ENCODE measurements at regions not wholly inside any gene's neighbourhood (a gene's known extent, or its start where the extent isn't known, plus 50 kb on each side); places are given as distances from the start of the nearest gene placed in this dataset.

DNA sequence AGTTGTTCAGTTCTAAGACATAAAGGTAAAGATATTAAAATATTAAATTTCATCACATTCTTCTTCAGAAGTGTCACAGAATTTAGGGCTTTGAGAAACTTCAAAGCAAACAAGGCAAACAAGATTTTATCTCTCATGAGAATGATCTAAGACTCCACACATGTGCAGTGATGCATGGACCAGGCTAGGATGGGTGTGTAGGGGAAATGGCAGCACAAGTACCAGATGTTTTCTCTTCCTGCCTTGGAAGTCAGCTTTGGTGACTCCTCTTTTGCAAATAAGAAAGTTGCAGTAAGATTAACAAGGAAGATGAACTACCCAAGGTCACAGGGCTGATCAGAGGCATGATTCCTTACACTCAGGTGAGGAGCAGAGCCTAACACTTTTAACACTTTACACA, 163.8 kb upstream of the LMNTD1 start:
- Histone ChIP-seq H3K36me3 (no peaks in the 10 kb centered on the region), H3K4me3 (no peak overlapping the region), H3K27ac (no peak overlapping the region), H3K9me3 (no peaks in the 10 kb centered on the region), H3K27me3 (replicated peaks in 1 of 7) (peaks cover 0 to 5% (median 0%) of the 10 kb centered on the region in 7 donors), H3K4me1 (no peaks in the 10 kb centered on the region)
- no peak for DNase-seq
- intact Hi-C loops (cut with DNase I; ENCODE audit: low total_unique reads), result no loop called here
- TF ChIP-seq POLR2AphosphoS5 (IDR thresholded peaks at IDR 0.05) (no peak), POLR2A (IDR thresholded peaks at IDR 0.05) (no peak)
- TF ChIP-seq, protein P1, sequence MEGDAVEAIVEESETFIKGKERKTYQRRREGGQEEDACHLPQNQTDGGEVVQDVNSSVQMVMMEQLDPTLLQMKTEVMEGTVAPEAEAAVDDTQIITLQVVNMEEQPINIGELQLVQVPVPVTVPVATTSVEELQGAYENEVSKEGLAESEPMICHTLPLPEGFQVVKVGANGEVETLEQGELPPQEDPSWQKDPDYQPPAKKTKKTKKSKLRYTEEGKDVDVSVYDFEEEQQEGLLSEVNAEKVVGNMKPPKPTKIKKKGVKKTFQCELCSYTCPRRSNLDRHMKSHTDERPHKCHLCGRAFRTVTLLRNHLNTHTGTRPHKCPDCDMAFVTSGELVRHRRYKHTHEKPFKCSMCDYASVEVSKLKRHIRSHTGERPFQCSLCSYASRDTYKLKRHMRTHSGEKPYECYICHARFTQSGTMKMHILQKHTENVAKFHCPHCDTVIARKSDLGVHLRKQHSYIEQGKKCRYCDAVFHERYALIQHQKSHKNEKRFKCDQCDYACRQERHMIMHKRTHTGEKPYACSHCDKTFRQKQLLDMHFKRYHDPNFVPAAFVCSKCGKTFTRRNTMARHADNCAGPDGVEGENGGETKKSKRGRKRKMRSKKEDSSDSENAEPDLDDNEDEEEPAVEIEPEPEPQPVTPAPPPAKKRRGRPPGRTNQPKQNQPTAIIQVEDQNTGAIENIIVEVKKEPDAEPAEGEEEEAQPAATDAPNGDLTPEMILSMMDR (IDR thresholded peaks at IDR 0.05 in 8 of 11, conservative IDR thresholded peaks at IDR 0.05 in 3 of 11), result no peak

DNA sequence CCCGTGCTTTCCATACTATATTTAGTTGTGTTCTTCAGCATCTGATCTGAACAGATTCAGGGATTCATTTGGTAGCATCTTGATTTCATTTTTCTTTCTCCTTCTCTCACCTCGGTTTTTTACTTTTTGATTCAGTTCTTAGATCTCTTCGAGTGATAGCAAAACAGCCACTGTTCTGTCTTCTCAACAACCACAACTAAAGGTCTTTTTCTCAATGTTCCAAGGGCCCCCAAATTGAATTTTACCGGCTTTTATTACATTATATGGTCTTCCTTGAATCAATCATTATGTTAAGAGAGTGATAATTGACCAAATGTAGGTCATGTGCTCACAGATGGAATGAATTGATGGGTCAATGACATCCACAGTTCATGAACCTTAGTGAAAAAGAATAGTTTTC, 164.5 kb upstream of the LMNTD1 start:
- WGBS, 5 donors, result 75 to 85% (median 82%) methylated on average over 4 of the region's 4 CpGs
- intact Hi-C loops (cut with DNase I; ENCODE audit: low total_unique reads), result no loop called here
- Histone ChIP-seq H3K9me3 (no peaks in the 10 kb centered on the region), H3K4me1 (no peaks in the 10 kb centered on the region), H3K27me3 (replicated peaks in 1 of 7) (peaks cover 0 to 5% (median 0%) of the 10 kb centered on the region in 7 donors), H3K27ac (no peak overlapping the region), H3K4me3 (no peak overlapping the region), H3K36me3 (no peaks in the 10 kb centered on the region)
- no peak for DNase-seq
- TF ChIP-seq, protein P1 (IDR thresholded peaks at IDR 0.05 in 8 of 11, conservative IDR thresholded peaks at IDR 0.05 in 3 of 11), result no peak
- TF ChIP-seq POLR2AphosphoS5 (IDR thresholded peaks at IDR 0.05), result no peak
- no peak for TF ChIP-seq POLR2A (IDR thresholded peaks at IDR 0.05)

DNA sequence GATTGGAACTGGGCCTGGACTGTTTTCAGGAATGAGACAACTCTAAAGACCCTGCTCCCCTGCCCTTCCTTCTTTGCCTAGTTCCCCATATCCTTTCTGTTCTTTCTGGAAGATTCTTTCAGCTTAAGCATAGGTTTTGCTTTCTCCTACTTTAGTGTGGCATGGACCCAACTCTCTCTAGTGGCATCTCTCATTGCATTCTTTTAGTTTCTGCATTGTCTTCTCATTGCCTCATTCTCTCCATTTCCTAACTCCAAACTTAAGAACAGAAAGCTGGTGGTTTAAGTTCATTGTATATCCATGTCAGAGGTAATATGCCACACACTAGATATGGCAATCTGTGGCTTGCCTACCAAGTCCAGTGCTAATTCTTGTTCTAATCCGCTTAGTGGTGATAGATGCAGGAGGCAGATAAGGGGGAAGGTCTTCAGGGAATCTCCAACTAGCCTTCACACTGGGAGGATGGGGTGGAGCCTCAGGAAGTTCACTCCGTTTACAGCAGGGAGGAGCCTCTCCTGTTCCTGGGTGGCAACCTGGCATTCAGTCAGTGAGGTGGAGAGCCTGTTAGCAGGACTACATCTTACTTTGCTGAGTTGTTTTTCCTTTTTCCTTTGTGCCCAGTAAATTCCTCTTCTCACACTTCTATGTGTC, 165.1 kb upstream of the LMNTD1 start:
- intact Hi-C loops (cut with DNase I; ENCODE audit: low total_unique reads), result no loop called here
- H3K4me1 ChIP-seq, result no peaks in the 10 kb centered on the region
- H3K27me3 ChIP-seq (replicated peaks in 1 of 7), result peaks cover 0 to 5% (median 0%) of the 10 kb centered on the region in 7 donors
- no peak overlapping the region for H3K27ac ChIP-seq
- 55 to 78% (median 61%) methylated on average over 2 of the region's 2 CpGs for WGBS, 5 donors
- H3K9me3 ChIP-seq, result no peaks in the 10 kb centered on the region
- TF ChIP-seq, protein P1 (IDR thresholded peaks at IDR 0.05 in 8 of 11, conservative IDR thresholded peaks at IDR 0.05 in 3 of 11), result no peak
- no peak for TF ChIP-seq POLR2A (IDR thresholded peaks at IDR 0.05)
- TF ChIP-seq POLR2AphosphoS5 (IDR thresholded peaks at IDR 0.05), result no peak
- no peaks in the 10 kb centered on the region for H3K36me3 ChIP-seq
- no peak for DNase-seq
- no peak overlapping the region for H3K4me3 ChIP-seq

DNA sequence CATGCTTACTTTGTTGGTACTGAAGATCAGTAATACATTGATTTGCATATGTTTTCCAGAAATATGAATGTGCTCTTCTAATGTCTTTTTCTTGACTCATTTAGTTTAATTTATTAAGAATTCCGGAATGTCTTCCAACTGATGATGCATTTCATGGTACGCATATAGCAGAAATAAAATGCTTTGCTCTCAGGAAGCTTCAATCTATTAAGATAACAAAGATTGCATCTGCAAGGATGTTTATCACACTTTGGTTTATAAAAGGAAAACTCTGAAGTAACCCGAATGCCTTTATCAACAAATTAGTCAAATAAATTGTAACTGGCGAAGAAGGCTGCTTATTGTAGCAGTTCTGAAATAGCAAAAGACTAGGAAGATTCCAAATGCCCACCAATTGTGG, 166.4 kb upstream of the LMNTD1 start:
- intact Hi-C loops (cut with DNase I; ENCODE audit: low total_unique reads), result no loop called here
- Histone ChIP-seq H3K9me3 (no peaks in the 10 kb centered on the region), H3K27ac (no peak overlapping the region), H3K4me3 (no peak overlapping the region), H3K27me3 (replicated peaks in 1 of 7) (peaks cover 0 to 5% (median 0%) of the 10 kb centered on the region in 7 donors), H3K4me1 (no peaks in the 10 kb centered on the region), H3K36me3 (no peaks in the 10 kb centered on the region)
- DNase-seq, result no peak
- 82 to 89% (median 84%) methylated on average over 4 of the region's 4 CpGs for WGBS, 5 donors
- TF ChIP-seq, protein P1 (IDR thresholded peaks at IDR 0.05 in 8 of 11, conservative IDR thresholded peaks at IDR 0.05 in 3 of 11), result no peak
- TF ChIP-seq POLR2A (IDR thresholded peaks at IDR 0.05) (no peak), POLR2AphosphoS5 (IDR thresholded peaks at IDR 0.05) (no peak)

Data from spleen (tissue), 11 donors.